IMR-90 (cell line): ENCODE measurements at regions not wholly inside any gene's neighbourhood (a gene's known extent, or its start where the extent isn't known, plus 50 kb on each side); places are given as distances from the start of the nearest gene placed in this dataset.

Experiments used
- ATAC-seq: fragments of 200-7000 bp; cut with Tn5 transposase; 2 replicates; pipeline ENCODE4 v1.9.1; 2020; ENCODE audit warnings: low read depth, mild to moderate bottlenecking, moderate library complexity
- BruUV-seq: library from RNA; stranded (reverse); fragments of 400-500 nt; replicated peaks from 2 replicates; lab custom pipeline; 2021; lab: Mats Ljungman, UMichigan
- CTCF ChIA-PET: fragments of 300-600 bp; formaldehyde crosslinking; extraction: SDS; loops from one replicate; lab custom pipeline; 2021; ENCODE audit warnings: antibody characterized with exemption; lab: Yijun Ruan, JAX
- POLR2A ChIA-PET: fragments of 300-600 bp; sonication (Branson Sonifier 250); formaldehyde crosslinking; loops from one replicate; lab custom pipeline; 2022; ENCODE audit warnings: antibody characterized with exemption; ENCODE audit not compliant: unreplicated experiment; lab: Charles Lee
- DNase-seq: peaks from one replicate; pipeline ENCODE4 v3.0.0; 2013
- H2AFZ ChIP-seq: replicated peaks from 2 replicates; pipeline ENCODE3; 2013; ENCODE audit warnings: low read length, mild to moderate bottlenecking; ENCODE audit not compliant: poor library complexity
- H2AK5ac ChIP-seq: 2 replicates; pipeline ENCODE4 v1.6.1; 2013; ENCODE audit warnings: low read depth, low read length, inconsistent platforms
- H2AK9ac ChIP-seq: replicated peaks from 2 replicates; pipeline ENCODE3; 2013; ENCODE audit warnings: mild to moderate bottlenecking, low read depth, low read length, moderate library complexity; ENCODE audit not compliant: poor library complexity
- H2BK120ac ChIP-seq: 2 replicates; pipeline ENCODE4 v1.6.1; 2013; ENCODE audit warnings: low read depth, low read length, inconsistent platforms
- H2BK15ac ChIP-seq: 3 replicates; pipeline ENCODE4 v1.6.1; 2013; ENCODE audit warnings: low read depth, low read length, inconsistent platforms
- H2BK20ac ChIP-seq: 2 replicates; pipeline ENCODE4 v1.6.1; 2013; ENCODE audit warnings: low read depth, mild to moderate bottlenecking, inconsistent platforms, low read length, moderate library complexity
- H2BK5ac ChIP-seq: 2 replicates; pipeline ENCODE4 v1.6.1; 2013; ENCODE audit warnings: mild to moderate bottlenecking, low read depth, low read length, inconsistent platforms; ENCODE audit not compliant: poor library complexity, severe bottlenecking
- H3K14ac ChIP-seq: replicated peaks from 2 replicates; pipeline ENCODE4 v1.6.1; 2013; ENCODE audit warnings: low read depth, low read length, inconsistent platforms
- H3K18ac ChIP-seq: 2 replicates; pipeline ENCODE4 v1.6.1; 2013; ENCODE audit warnings: low read depth, low read length, control low read depth
- H3K23ac ChIP-seq: 2 replicates; pipeline ENCODE4 v1.6.1; 2013; ENCODE audit warnings: low read depth, low read length, inconsistent platforms
- H3K27ac ChIP-seq: 2 replicates; pipeline ENCODE4 v1.5.1; 2013; ENCODE audit warnings: mild to moderate bottlenecking, control low read depth, low read length; ENCODE audit not compliant: insufficient read depth
- H3K27me3 ChIP-seq: 2 replicates; pipeline ENCODE4 v1.6.1; 2013; ENCODE audit warnings: low read length; ENCODE audit not compliant: control insufficient read depth, insufficient read depth
- H3K36me3 ChIP-seq: 2 replicates; pipeline ENCODE4 v1.6.1; 2013; ENCODE audit warnings: low read length, mixed read lengths; ENCODE audit not compliant: control insufficient read depth, insufficient read depth
- H3K4ac ChIP-seq: 2 replicates; pipeline ENCODE4 v1.6.1; 2013; ENCODE audit warnings: low read depth, low read length, inconsistent platforms
- H3K4me1 ChIP-seq: 2 replicates; pipeline ENCODE4 v1.6.1; 2013; ENCODE audit warnings: low read length, mixed read lengths; ENCODE audit not compliant: control insufficient read depth, insufficient read depth
- H3K4me2 ChIP-seq: 2 replicates; pipeline ENCODE4 v1.6.1; 2013; ENCODE audit warnings: low read depth, mild to moderate bottlenecking, control low read depth, low read length, moderate library complexity
- H3K4me3 ChIP-seq: 2 replicates; pipeline ENCODE4 v1.5.1; 2013; ENCODE audit warnings: low read depth, mild to moderate bottlenecking, control low read depth, low read length, moderate library complexity; ENCODE audit not compliant: insufficient read depth
- H3K56ac ChIP-seq: 2 replicates; pipeline ENCODE4 v1.6.1; 2013; ENCODE audit warnings: low read length, inconsistent platforms; ENCODE audit not compliant: insufficient read depth; ENCODE audit errors: extremely low read depth
- H3K79me1 ChIP-seq, 2 experiments: 2 replicates each; pipeline ENCODE4 v1.6.1; 2013; ENCODE audit warnings: low read length in 2 of 2, inconsistent platforms in 1 of 2, low read depth in 1 of 2
- H3K9ac ChIP-seq: 2 replicates; pipeline ENCODE4 v1.6.1; 2013; ENCODE audit warnings: low read depth, low read length, control low read depth
- H3K9me1 ChIP-seq: 2 replicates; pipeline ENCODE4 v1.6.1; 2013; ENCODE audit warnings: low read length, inconsistent platforms; ENCODE audit not compliant: insufficient read depth
- H3K9me3 ChIP-seq: 2 replicates; pipeline ENCODE4 v1.6.1; 2013; ENCODE audit warnings: low read length; ENCODE audit not compliant: control insufficient read depth, insufficient read depth
- H4K20me1 ChIP-seq: 2 replicates; pipeline ENCODE4 v1.6.1; 2013; ENCODE audit warnings: low read length, inconsistent platforms; ENCODE audit not compliant: insufficient read depth
- H4K5ac ChIP-seq: 2 replicates; pipeline ENCODE4 v1.6.1; 2013; ENCODE audit warnings: mild to moderate bottlenecking, low read depth, low read length, control low read depth
- H4K8ac ChIP-seq, 2 experiments: 2 replicates each; pipeline ENCODE4 v1.6.1; 2013; ENCODE audit warnings: low read depth in 2 of 2, low read length in 2 of 2, control low read depth in 1 of 2, inconsistent platforms in 1 of 2
- H4K91ac ChIP-seq: 2 replicates; pipeline ENCODE4 v1.6.1; 2013; ENCODE audit warnings: low read depth, low read length, inconsistent platforms; ENCODE audit not compliant: insufficient read depth
- BHLHE40 ChIP-seq: fragments of 150-350 bp; IDR thresholded peaks from 2 replicates; pipeline ENCODE4 v1.6.1; 2016; ENCODE audit warnings: mild to moderate bottlenecking, low read depth, low read length
- CHD1 ChIP-seq: IDR thresholded peaks from 2 replicates; pipeline ENCODE4 v1.6.1; 2012; ENCODE audit warnings: low read depth, low read length, improper control_type of control experiment
- WGBS, 2 experiments: methylation state at CpG; one replicate each; pipeline versions ENCODE4 v1.1.5 to v1.1.7; 2013; ENCODE audit warnings: missing lambda C conversion rate in 2 of 2; ENCODE audit not compliant: insufficient read length in 1 of 2; ENCODE audit errors: extremely low coverage in 2 of 2; 5-methylcytosine and 5-hydroxymethylcytosine counted together
- dilution Hi-C: fragments of 300-500 bp; cut with HindIII; formaldehyde crosslinking; loops from one replicate; pipeline ENCODE4 v1.14.3; 2018; ENCODE audit warnings: low sequenced_read_pairs; ENCODE audit not compliant: unreplicated experiment
- in situ Hi-C: fragments of 300-500 bp; cut with MboI; formaldehyde crosslinking; loops from 3 replicates; pipeline ENCODE4 v1.14.3; 2019; ENCODE audit warnings: low sequenced_read_pairs, inconsistent platforms, mixed read lengths
- intact Hi-C: fragments of 100-400 bp; cut with micrococcal nuclease; formaldehyde crosslinking; loops from 2 replicates; pipeline ENCODE4 v1.10.0; 2022

- Histone ChIP-seq H3K9ac (no peak overlapping the region), H3K56ac (no peak overlapping the region), H3K4me1 (no peaks in the 10 kb centered on the region), H3K23ac (no peak overlapping the region), H2AFZ (no peak overlapping the region), H4K20me1 (no peaks in the 10 kb centered on the region), H4K8ac (no peak overlapping the region), H3K18ac (no peak overlapping the region), H3K4me2 (no peak overlapping the region), H3K27ac (no peak overlapping the region), H3K36me3 (no peaks in the 10 kb centered on the region), H2BK5ac (no peak overlapping the region), H4K91ac (no peak overlapping the region), H3K9me1 (no peaks in the 10 kb centered on the region), H2BK20ac (no peak overlapping the region), H2AK5ac (no peak overlapping the region), H3K27me3 (no peaks in the 10 kb centered on the region), H3K9me3 (no peaks in the 10 kb centered on the region), H4K5ac (no peak overlapping the region), H2AK9ac (no peak overlapping the region), H3K14ac (no peak overlapping the region), H2BK15ac (no peak overlapping the region), H3K4me3 (no peak overlapping the region), H2BK120ac (no peak overlapping the region), H3K4ac (no peak overlapping the region), H3K79me1 (no peaks in the 10 kb centered on the region)
- ChIA-PET CTCF (no interaction called here), POLR2A (no interaction called here)
- no peak for TF ChIP-seq BHLHE40
- no peak for TF ChIP-seq CHD1
- no peak for DNase-seq
- BruUV-seq = no TSS peak
- no CpG with 5 or more reads among the region's 5 CpGs for WGBS, 2 experiments
- intact Hi-C loops = no loop called here
- dilution Hi-C loops = no loop called here
- no peak for ATAC-seq
- in situ Hi-C loops = no loop called here
Observed at GRCh38 chr16:77511053-77511452, 76.2 kb upstream of the ADAMTS18 start.
